ENCODE measurements at regions not wholly inside any gene's neighbourhood (a gene's known extent, or its start where the extent isn't known, plus 50 kb on each side); places are given as distances from the start of the nearest gene placed in this dataset.
"Not testable (repeated sequence)": the region's sequence is repeated elsewhere in the genome, so short reads cannot be mapped to it uniquely, and the experiment has no call there.

DNA sequence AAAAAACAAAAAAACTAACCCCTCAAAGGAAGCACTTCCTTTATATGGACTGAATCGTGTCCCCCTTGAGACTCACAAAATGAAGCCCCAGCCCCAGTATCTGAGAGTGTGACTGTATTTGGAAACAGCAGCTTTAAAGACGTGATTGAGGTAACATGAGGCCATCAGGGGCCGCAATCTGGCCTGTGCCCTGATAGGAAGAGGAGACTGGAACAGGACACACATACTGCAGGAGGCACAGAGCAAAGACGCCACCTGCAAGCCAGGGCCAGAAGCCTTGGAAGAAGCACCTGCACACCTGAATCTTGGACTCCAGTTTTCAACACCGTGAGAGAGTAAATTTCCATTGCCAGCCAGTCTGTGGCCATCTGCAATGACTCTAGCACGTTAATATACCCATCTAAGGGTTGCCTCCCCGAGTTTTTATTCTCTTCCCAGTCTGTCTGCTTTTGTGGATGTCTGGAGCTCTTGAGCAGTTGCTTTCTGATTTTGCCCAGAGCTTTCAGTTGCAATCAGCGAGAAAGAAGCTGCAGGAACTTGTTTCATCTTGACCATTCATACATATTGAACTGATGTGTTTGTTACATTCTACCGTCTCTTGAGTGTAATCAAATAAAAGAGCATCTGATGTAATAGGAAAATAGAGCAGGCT is 775.8 kb upstream of the TPTE start:
- H3K9me3 ChIP-seq; CTCF ChIA-PET; H3K36me3 ChIP-seq (ENCODE audit: control insufficient read depth, insufficient read depth, low read length); H3K4me1 Mint-ChIP-seq (ENCODE audit: low read depth, unreplicated experiment); H3K4me1 ChIP-seq; H3K27ac Mint-ChIP-seq (ENCODE audit: unreplicated experiment); H3K9me3 Mint-ChIP-seq (ENCODE audit: unreplicated experiment); H3K27me3 ChIP-seq (replicated peaks; ENCODE audit: control insufficient read depth, insufficient read depth, low read length); BruUV-seq (replicated peaks); POLR2A ChIA-PET; H3K36me3 Mint-ChIP-seq (ENCODE audit: insufficient read depth, unreplicated experiment); DNase-seq; H3K27me3 Mint-ChIP-seq (ENCODE audit: insufficient read depth, unreplicated experiment); intact Hi-C loops (cut with micrococcal nuclease; ENCODE audit: unreplicated experiment); H3K4me3 Mint-ChIP-seq (ENCODE audit: unreplicated experiment); H3K4me3 ChIP-seq (ENCODE audit: low read depth, low read length): not testable (repeated sequence)

DNA sequence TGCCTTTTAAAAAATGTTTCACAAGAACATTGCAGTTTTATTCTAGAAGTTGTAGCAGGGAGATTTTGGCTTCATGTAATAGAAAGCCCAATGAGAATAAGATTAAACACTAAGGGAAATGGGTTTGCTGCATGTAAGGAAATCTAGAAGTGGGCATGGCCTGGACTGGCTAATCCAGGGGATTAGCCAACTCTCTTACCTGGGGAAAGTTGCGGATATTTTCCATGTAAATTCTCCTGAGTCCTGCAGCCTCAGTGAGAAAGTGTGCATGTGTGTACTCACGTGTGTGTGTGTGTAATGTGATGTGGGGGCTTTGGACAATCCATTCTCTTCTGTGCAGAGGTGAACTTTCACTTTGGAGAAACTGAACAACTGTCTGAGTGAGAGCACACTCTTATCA is 775.1 kb upstream of the TPTE start:
- H3K27me3 ChIP-seq (replicated peaks; ENCODE audit: control insufficient read depth, insufficient read depth, low read length); BruUV-seq (replicated peaks); intact Hi-C loops (cut with micrococcal nuclease; ENCODE audit: unreplicated experiment); H3K27me3 Mint-ChIP-seq (ENCODE audit: insufficient read depth, unreplicated experiment); H3K36me3 ChIP-seq (ENCODE audit: control insufficient read depth, insufficient read depth, low read length); H3K9me3 ChIP-seq; H3K4me1 ChIP-seq; H3K4me3 ChIP-seq (ENCODE audit: low read depth, low read length); CTCF ChIA-PET; H3K27ac Mint-ChIP-seq (ENCODE audit: unreplicated experiment); H3K4me3 Mint-ChIP-seq (ENCODE audit: unreplicated experiment); H3K36me3 Mint-ChIP-seq (ENCODE audit: insufficient read depth, unreplicated experiment); DNase-seq; H3K9me3 Mint-ChIP-seq (ENCODE audit: unreplicated experiment); H3K4me1 Mint-ChIP-seq (ENCODE audit: low read depth, unreplicated experiment); POLR2A ChIA-PET: not testable (repeated sequence)

- POLR2A ChIA-PET; H3K9me3 Mint-ChIP-seq (ENCODE audit: unreplicated experiment); H3K4me1 ChIP-seq; BruUV-seq (replicated peaks); H3K27ac Mint-ChIP-seq (ENCODE audit: unreplicated experiment); H3K36me3 ChIP-seq (ENCODE audit: control insufficient read depth, insufficient read depth, low read length); H3K4me1 Mint-ChIP-seq (ENCODE audit: low read depth, unreplicated experiment); H3K4me3 Mint-ChIP-seq (ENCODE audit: unreplicated experiment); H3K27me3 Mint-ChIP-seq (ENCODE audit: insufficient read depth, unreplicated experiment); H3K4me3 ChIP-seq (ENCODE audit: low read depth, low read length); H3K9me3 ChIP-seq; intact Hi-C loops (cut with micrococcal nuclease; ENCODE audit: unreplicated experiment); CTCF ChIA-PET; DNase-seq; H3K36me3 Mint-ChIP-seq (ENCODE audit: insufficient read depth, unreplicated experiment); H3K27me3 ChIP-seq (replicated peaks; ENCODE audit: control insufficient read depth, insufficient read depth, low read length): not testable (repeated sequence)
Measured at GRCh38 chr21:9746831-9747606, 774.4 kb upstream of the TPTE start.

DNA sequence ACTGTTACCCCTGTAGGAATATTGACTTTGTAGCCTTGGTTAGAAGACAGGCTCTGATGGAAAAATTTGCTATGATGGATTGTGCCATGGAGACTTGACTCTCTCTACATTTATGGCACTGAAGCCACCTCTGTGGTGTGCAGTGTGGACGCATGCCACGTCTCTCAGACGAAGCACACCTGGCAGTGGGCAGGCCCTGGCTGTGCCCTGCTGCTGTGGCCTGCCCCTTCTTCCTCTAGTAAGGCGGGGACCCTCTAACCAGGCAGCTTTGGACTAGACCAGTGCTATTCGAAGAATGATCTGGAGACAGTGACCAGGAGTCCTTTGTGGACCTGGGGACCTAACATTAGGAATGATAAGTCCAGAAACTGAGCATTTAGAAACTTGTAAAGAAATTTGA is 773.5 kb upstream of the TPTE start:
- DNase-seq; H3K36me3 Mint-ChIP-seq (ENCODE audit: insufficient read depth, unreplicated experiment); H3K27me3 Mint-ChIP-seq (ENCODE audit: insufficient read depth, unreplicated experiment); H3K9me3 ChIP-seq; H3K4me1 Mint-ChIP-seq (ENCODE audit: low read depth, unreplicated experiment); intact Hi-C loops (cut with micrococcal nuclease; ENCODE audit: unreplicated experiment); H3K27me3 ChIP-seq (replicated peaks; ENCODE audit: control insufficient read depth, insufficient read depth, low read length); H3K36me3 ChIP-seq (ENCODE audit: control insufficient read depth, insufficient read depth, low read length); BruUV-seq (replicated peaks); H3K27ac Mint-ChIP-seq (ENCODE audit: unreplicated experiment); H3K4me1 ChIP-seq; H3K9me3 Mint-ChIP-seq (ENCODE audit: unreplicated experiment); H3K4me3 ChIP-seq (ENCODE audit: low read depth, low read length); POLR2A ChIA-PET; H3K4me3 Mint-ChIP-seq (ENCODE audit: unreplicated experiment); CTCF ChIA-PET: not testable (repeated sequence)

DNA sequence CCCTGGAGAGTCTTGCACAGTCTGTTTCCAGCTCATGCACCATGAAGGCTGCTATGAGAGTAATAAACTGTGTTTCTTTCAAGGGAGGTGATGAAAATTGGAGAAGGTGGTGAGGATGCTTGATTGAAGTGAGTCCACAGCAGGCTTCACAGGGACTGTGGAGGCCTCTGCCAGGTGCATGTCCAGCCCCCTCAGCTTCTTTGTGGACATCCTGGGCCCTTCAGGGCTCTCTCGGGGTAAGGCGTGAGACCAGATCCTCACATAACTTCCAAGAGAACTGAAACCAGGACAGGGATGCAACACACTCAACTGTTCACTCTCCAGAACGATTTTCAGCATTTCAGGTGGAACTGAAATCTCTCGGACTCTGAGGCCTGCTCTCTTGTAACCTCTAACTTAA is 772.9 kb upstream of the TPTE start:
- H3K9me3 Mint-ChIP-seq (ENCODE audit: unreplicated experiment); H3K4me3 Mint-ChIP-seq (ENCODE audit: unreplicated experiment); H3K27me3 Mint-ChIP-seq (ENCODE audit: insufficient read depth, unreplicated experiment); H3K36me3 ChIP-seq (ENCODE audit: control insufficient read depth, insufficient read depth, low read length); H3K36me3 Mint-ChIP-seq (ENCODE audit: insufficient read depth, unreplicated experiment); DNase-seq; BruUV-seq (replicated peaks); POLR2A ChIA-PET; H3K9me3 ChIP-seq; H3K27me3 ChIP-seq (replicated peaks; ENCODE audit: control insufficient read depth, insufficient read depth, low read length); intact Hi-C loops (cut with micrococcal nuclease; ENCODE audit: unreplicated experiment); H3K4me3 ChIP-seq (ENCODE audit: low read depth, low read length); H3K4me1 Mint-ChIP-seq (ENCODE audit: low read depth, unreplicated experiment); H3K27ac Mint-ChIP-seq (ENCODE audit: unreplicated experiment); H3K4me1 ChIP-seq; CTCF ChIA-PET: not testable (repeated sequence)

- H3K4me1 ChIP-seq; CTCF ChIA-PET; H3K9me3 Mint-ChIP-seq (ENCODE audit: unreplicated experiment); H3K4me1 Mint-ChIP-seq (ENCODE audit: low read depth, unreplicated experiment); H3K27me3 ChIP-seq (replicated peaks; ENCODE audit: control insufficient read depth, insufficient read depth, low read length); DNase-seq; BruUV-seq (replicated peaks); H3K4me3 ChIP-seq (ENCODE audit: low read depth, low read length); POLR2A ChIA-PET; H3K36me3 Mint-ChIP-seq (ENCODE audit: insufficient read depth, unreplicated experiment); H3K27me3 Mint-ChIP-seq (ENCODE audit: insufficient read depth, unreplicated experiment); H3K27ac Mint-ChIP-seq (ENCODE audit: unreplicated experiment); H3K36me3 ChIP-seq (ENCODE audit: control insufficient read depth, insufficient read depth, low read length); intact Hi-C loops (cut with micrococcal nuclease; ENCODE audit: unreplicated experiment); H3K4me3 Mint-ChIP-seq (ENCODE audit: unreplicated experiment); H3K9me3 ChIP-seq: not testable (repeated sequence)
Measured at GRCh38 chr21:9749741-9750230, 771.6 kb upstream of the TPTE start.
